ENCODE measurements at regions not wholly inside any gene's neighbourhood (a gene's known extent, or its start where the extent isn't known, plus 50 kb on each side); places are given as distances from the start of the nearest gene placed in this dataset.

DNA sequence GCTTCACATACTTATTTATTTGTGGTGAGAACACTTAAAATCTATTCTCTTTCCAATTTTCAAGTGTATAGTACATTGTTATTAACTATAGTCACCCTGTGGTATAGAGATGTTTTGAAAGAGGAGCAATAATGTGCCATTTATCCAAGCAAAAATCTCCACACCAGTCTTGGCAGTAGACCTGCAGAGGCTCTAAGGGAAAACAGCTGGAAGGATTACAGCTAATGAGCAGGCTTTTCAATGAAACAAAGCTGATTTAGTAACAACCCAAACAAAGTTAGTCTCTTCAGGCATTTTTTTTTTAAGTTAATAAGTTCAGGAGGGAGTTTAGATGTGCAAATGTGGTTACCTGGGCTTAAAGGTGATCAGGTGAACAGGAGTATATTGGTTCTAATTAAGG, 101.9 kb downstream of the EVX1 start:
- TF ChIP-seq POLR2A (IDR thresholded peaks at IDR 0.05; ENCODE audit: low read depth, low read length), result no peak
- TF ChIP-seq POLR2AphosphoS5 (IDR thresholded peaks at IDR 0.05; ENCODE audit: low read depth, low read length), result no peak
- TF ChIP-seq TAF1 (IDR thresholded peaks at IDR 0.05; ENCODE audit: borderline replicate concordance, low read depth, low read length), result no peak

Measured in GM12892 (cell line).